Natural killer cell treated with Interleukin-12 subunit alpha and Interleukin-12 subunit beta and Interleukin-15 and Interleukin-18, amount 100 ng/mL, for 72 hours (primary cell): ENCODE measurements at regions not wholly inside any gene's neighbourhood (a gene's known extent, or its start where the extent isn't known, plus 50 kb on each side); places are given as distances from the start of the nearest gene placed in this dataset.

Source experiments
- ATAC-seq, 2 donors: fragments of 150-1000 bp; cut with Tn5 transposase in 1 of 2; sonication (Bioruptor Pico), chemical (Tn5 transposase) in 1 of 2; 2 replicates each; pipeline ENCODE4 v1.10.0; 2021
- DNase-seq: peaks from one replicate; pipeline ENCODE4 v3.0.0; 2022; ENCODE audit warnings: low spot score
- H3K27ac Mint-ChIP-seq, 2 donors: 1 replicate in 1 of 2; 2 replicates in 1 of 2; pipeline ENCODE4 v1.8.0; 2022; ENCODE audit warnings: mixed read lengths in 2 of 2, mild to moderate bottlenecking in 1 of 2, moderate library complexity in 1 of 2
- H3K27me3 Mint-ChIP-seq, 2 donors: 1 replicate in 1 of 2; 2 replicates in 1 of 2; pipeline ENCODE4 v1.8.0; 2022; ENCODE audit warnings: mixed read lengths in 2 of 2
- H3K36me3 Mint-ChIP-seq: one replicate; pipeline ENCODE4 v1.8.0; 2022; ENCODE audit warnings: mixed read lengths
- H3K4me1 Mint-ChIP-seq, 2 donors: 1 replicate in 1 of 2; 2 replicates in 1 of 2; pipeline ENCODE4 v1.8.0; 2022; ENCODE audit warnings: low read depth in 2 of 2, mixed read lengths in 2 of 2, mild to moderate bottlenecking in 1 of 2
- H3K4me3 Mint-ChIP-seq: one replicate; pipeline ENCODE4 v1.8.0; 2022; ENCODE audit warnings: mixed read lengths
- H3K9me3 Mint-ChIP-seq: 2 replicates; pipeline ENCODE4 v1.8.0; 2022; ENCODE audit warnings: mixed read lengths

GRCh38 chr10:28977518-28977917 lies 300.2 kb downstream of the BAMBI start:
- H3K27ac Mint-ChIP-seq: no peak overlapping the region
- DNase-seq: no peak
- peaks cover 6 to 22% of the 10 kb centered on the region in 2 donors for H3K27me3 Mint-ChIP-seq
- no peaks in the 10 kb centered on the region for H3K4me1 Mint-ChIP-seq
- H3K36me3 Mint-ChIP-seq: no peaks in the 10 kb centered on the region
- no peak overlapping the region for H3K4me3 Mint-ChIP-seq
- H3K9me3 Mint-ChIP-seq: peaks cover 5% of the 10 kb centered on the region
- ATAC-seq: no peak

- DNase-seq: no peak
- Mint-ChIP-seq H3K36me3 (no peaks in the 10 kb centered on the region), H3K4me1 (peaks cover 4 to 9% of the 10 kb centered on the region in 2 donors), H3K27me3 (peaks cover 7 to 26% of the 10 kb centered on the region in 2 donors), H3K4me3 (no peak overlapping the region), H3K27ac (no peak overlapping the region), H3K9me3 (peaks cover 5% of the 10 kb centered on the region)
- ATAC-seq: no peak
Measured at GRCh38 chr10:28980264-28980663, 302.9 kb downstream of the BAMBI start.

GRCh38 chr10:28981007-28981406 lies 303.7 kb downstream of the BAMBI start:
- ATAC-seq (no peak), DNase-seq (no peak)
- H3K4me3 Mint-ChIP-seq: no peak overlapping the region
- no peak overlapping the region for H3K27ac Mint-ChIP-seq
- H3K9me3 Mint-ChIP-seq: peaks cover 5% of the 10 kb centered on the region
- no peaks in the 10 kb centered on the region for H3K36me3 Mint-ChIP-seq
- peaks cover 4 to 9% of the 10 kb centered on the region in 2 donors for H3K4me1 Mint-ChIP-seq
- H3K27me3 Mint-ChIP-seq: peaks cover 7 to 18% of the 10 kb centered on the region in 2 donors

GRCh38 chr10:28982974-28983373 lies 305.7 kb downstream of the BAMBI start:
- H3K4me3 Mint-ChIP-seq: no peak overlapping the region
- no peaks in the 10 kb centered on the region for H3K9me3 Mint-ChIP-seq
- H3K27ac Mint-ChIP-seq: no peak overlapping the region
- DNase-seq (no peak), ATAC-seq (no peak)
- H3K27me3 Mint-ChIP-seq: peaks cover 3 to 10% of the 10 kb centered on the region in 2 donors
- no peaks in the 10 kb centered on the region for H3K36me3 Mint-ChIP-seq
- H3K4me1 Mint-ChIP-seq: peaks cover 4 to 9% of the 10 kb centered on the region in 2 donors

- Mint-ChIP-seq H3K27ac (no peak overlapping the region), H3K4me1 (peaks cover 4 to 9% of the 10 kb centered on the region in 2 donors), H3K36me3 (no peaks in the 10 kb centered on the region), H3K4me3 (no peak overlapping the region), H3K27me3 (peaks cover 5 to 10% of the 10 kb centered on the region in 2 donors), H3K9me3 (no peaks in the 10 kb centered on the region)
- DNase-seq (no peak), ATAC-seq (no peak)
Measured at GRCh38 chr10:28983799-28984198, 305.1 kb upstream of the LYZL1 start.

- DNase-seq: no peak
- Mint-ChIP-seq H3K27me3 (peaks cover 8 to 10% of the 10 kb centered on the region in 2 donors), H3K4me1 (peaks cover 4 to 9% of the 10 kb centered on the region in 2 donors), H3K9me3 (no peaks in the 10 kb centered on the region), H3K27ac (no peak overlapping the region), H3K4me3 (no peak overlapping the region), H3K36me3 (no peaks in the 10 kb centered on the region)
- peak; percentile 77 to 78 for ATAC-seq
Measured at GRCh38 chr10:28984431-28984830, 304.4 kb upstream of the LYZL1 start.

- Mint-ChIP-seq H3K36me3 (no peaks in the 10 kb centered on the region), H3K4me1 (peaks cover 4 to 9% of the 10 kb centered on the region in 2 donors), H3K9me3 (no peaks in the 10 kb centered on the region), H3K27ac (no peak overlapping the region), H3K27me3 (peaks cover 8 to 10% of the 10 kb centered on the region in 2 donors), H3K4me3 (no peak overlapping the region)
- no peak for DNase-seq
- no peak for ATAC-seq
Measured at GRCh38 chr10:28985137-28985885, 303.6 kb upstream of the LYZL1 start.

- ATAC-seq: no peak
- Mint-ChIP-seq H3K4me1 (peaks cover 4 to 9% of the 10 kb centered on the region in 2 donors), H3K27ac (no peak overlapping the region), H3K27me3 (peaks cover 8 to 10% of the 10 kb centered on the region in 2 donors), H3K36me3 (no peaks in the 10 kb centered on the region), H3K4me3 (no peak overlapping the region), H3K9me3 (no peaks in the 10 kb centered on the region)
- DNase-seq: no peak
Measured at GRCh38 chr10:28986117-28986792, 302.6 kb upstream of the LYZL1 start.

- DNase-seq: no peak
- Mint-ChIP-seq H3K4me1 (peaks cover 4 to 9% of the 10 kb centered on the region in 2 donors), H3K4me3 (no peak overlapping the region), H3K27ac (no peak overlapping the region), H3K9me3 (no peaks in the 10 kb centered on the region), H3K27me3 (peaks cover 8 to 10% of the 10 kb centered on the region in 2 donors), H3K36me3 (no peaks in the 10 kb centered on the region)
- ATAC-seq: no peak
Measured at GRCh38 chr10:28986856-28987255, 302.0 kb upstream of the LYZL1 start.

GRCh38 chr10:28987555-28988320 lies 301.1 kb upstream of the LYZL1 start:
- ATAC-seq (no peak), DNase-seq (no peak)
- Mint-ChIP-seq H3K9me3 (no peaks in the 10 kb centered on the region), H3K4me1 (peaks cover 4 to 9% of the 10 kb centered on the region in 2 donors), H3K27ac (no peak overlapping the region), H3K27me3 (peaks cover 5 to 6% of the 10 kb centered on the region in 2 donors), H3K36me3 (no peaks in the 10 kb centered on the region), H3K4me3 (no peak overlapping the region)

- no peak for ATAC-seq
- H3K4me3 Mint-ChIP-seq: no peak overlapping the region
- no peaks in the 10 kb centered on the region for H3K36me3 Mint-ChIP-seq
- peaks cover 4 to 5% of the 10 kb centered on the region in 2 donors for H3K4me1 Mint-ChIP-seq
- peaks cover 0 to 6% of the 10 kb centered on the region in 2 donors for H3K27me3 Mint-ChIP-seq
- no peak overlapping the region for H3K27ac Mint-ChIP-seq
- no peaks in the 10 kb centered on the region for H3K9me3 Mint-ChIP-seq
- DNase-seq: no peak
Measured at GRCh38 chr10:28988980-28989379, 299.9 kb upstream of the LYZL1 start.

- Mint-ChIP-seq H3K4me3 (no peak overlapping the region), H3K27me3 (peaks cover 0 to 8% of the 10 kb centered on the region in 2 donors), H3K27ac (no peak overlapping the region), H3K4me1 (no peaks in the 10 kb centered on the region), H3K9me3 (no peaks in the 10 kb centered on the region), H3K36me3 (no peaks in the 10 kb centered on the region)
- DNase-seq (no peak), ATAC-seq (no peak)
Measured at GRCh38 chr10:28991333-28992270, 297.3 kb upstream of the LYZL1 start.

GRCh38 chr10:28993056-28993455 lies 295.8 kb upstream of the LYZL1 start:
- Mint-ChIP-seq H3K4me3 (no peak overlapping the region), H3K4me1 (no peaks in the 10 kb centered on the region), H3K27ac (no peak overlapping the region), H3K9me3 (no peaks in the 10 kb centered on the region), H3K36me3 (no peaks in the 10 kb centered on the region), H3K27me3 (peaks cover 0 to 8% of the 10 kb centered on the region in 2 donors)
- DNase-seq (no peak), ATAC-seq (no peak)
